ENCODE measurements at regions not wholly inside any gene's neighbourhood (a gene's known extent, or its start where the extent isn't known, plus 50 kb on each side); places are given as distances from the start of the nearest gene placed in this dataset.
"Not testable (repeated sequence)": the region's sequence is repeated elsewhere in the genome, so short reads cannot be mapped to it uniquely, and the experiment has no call there.

- DNase-seq (ENCODE audit: insufficient read length) (no peak), FAIRE-seq (no peak)
- TF ChIP-seq POLR2AphosphoS5 (IDR thresholded peaks at IDR 0.05; ENCODE audit: low read depth, low read length) (no peak), POLR2A (IDR thresholded peaks at IDR 0.05; ENCODE audit: low read depth, low read length) (no peak), TAF1 (IDR thresholded peaks at IDR 0.05; ENCODE audit: borderline replicate concordance, low read depth, low read length) (no peak)
Observed at GRCh38 chrX:34332334-34332733, 200.2 kb upstream of the FAM47A start.

GRCh38 chrX:34325460-34325859 lies 193.3 kb upstream of the FAM47A start:
- no peak for TF ChIP-seq TAF1 (IDR thresholded peaks at IDR 0.05; ENCODE audit: borderline replicate concordance, low read depth, low read length)
- no peak for TF ChIP-seq POLR2AphosphoS5 (IDR thresholded peaks at IDR 0.05; ENCODE audit: low read depth, low read length)
- no peak for TF ChIP-seq POLR2A (IDR thresholded peaks at IDR 0.05; ENCODE audit: low read depth, low read length)
- FAIRE-seq = no peak
- DNase-seq (ENCODE audit: insufficient read length) = no peak

- not testable (repeated sequence) for DNase-seq (ENCODE audit: insufficient read length); FAIRE-seq
Observed at GRCh38 chrX:34320424-34320823, 188.3 kb upstream of the FAM47A start.

- DNase-seq (ENCODE audit: insufficient read length) (no peak), FAIRE-seq (peak; percentile 38)
Observed at GRCh38 chrX:34300871-34301270, 168.8 kb upstream of the FAM47A start.

GRCh38 chrX:34299451-34299967 lies 167.4 kb upstream of the FAM47A start:
- DNase-seq (ENCODE audit: insufficient read length) (no peak), FAIRE-seq (no peak)
- no peak for TF ChIP-seq POLR2A (IDR thresholded peaks at IDR 0.05; ENCODE audit: low read depth, low read length)
- TF ChIP-seq TAF1 (IDR thresholded peaks at IDR 0.05; ENCODE audit: borderline replicate concordance, low read depth, low read length) = no peak
- TF ChIP-seq POLR2AphosphoS5 (IDR thresholded peaks at IDR 0.05; ENCODE audit: low read depth, low read length) = no peak

More at GRCh38 chrX:34300871-34301270, 168.8 kb upstream of the FAM47A start:
- TF ChIP-seq POLR2AphosphoS5 (IDR thresholded peaks at IDR 0.05; ENCODE audit: low read depth, low read length) = no peak
- TF ChIP-seq TAF1 (IDR thresholded peaks at IDR 0.05; ENCODE audit: borderline replicate concordance, low read depth, low read length) = no peak
- no peak for TF ChIP-seq POLR2A (IDR thresholded peaks at IDR 0.05; ENCODE audit: low read depth, low read length)

GRCh38 chrX:34294665-34295064 lies 162.6 kb upstream of the FAM47A start:
- no peak for DNase-seq (ENCODE audit: insufficient read length)
- no peak for FAIRE-seq
- TF ChIP-seq POLR2A (IDR thresholded peaks at IDR 0.05; ENCODE audit: low read depth, low read length) = no peak
- TF ChIP-seq POLR2AphosphoS5 (IDR thresholded peaks at IDR 0.05; ENCODE audit: low read depth, low read length) = no peak
- TF ChIP-seq TAF1 (IDR thresholded peaks at IDR 0.05; ENCODE audit: borderline replicate concordance, low read depth, low read length) = no peak

- TF ChIP-seq TAF1 (IDR thresholded peaks at IDR 0.05; ENCODE audit: borderline replicate concordance, low read depth, low read length) (no peak), POLR2A (IDR thresholded peaks at IDR 0.05; ENCODE audit: low read depth, low read length) (no peak), POLR2AphosphoS5 (IDR thresholded peaks at IDR 0.05; ENCODE audit: low read depth, low read length) (no peak)
- FAIRE-seq = no peak
- no peak for DNase-seq (ENCODE audit: insufficient read length)
Observed at GRCh38 chrX:34288782-34289181, 156.7 kb upstream of the FAM47A start.

- FAIRE-seq = no peak
- DNase-seq (ENCODE audit: insufficient read length) = no peak
- no peak for TF ChIP-seq POLR2AphosphoS5 (IDR thresholded peaks at IDR 0.05; ENCODE audit: low read depth, low read length)
- TF ChIP-seq TAF1 (IDR thresholded peaks at IDR 0.05; ENCODE audit: borderline replicate concordance, low read depth, low read length) = no peak
Observed at GRCh38 chrX:34279866-34280560, 147.9 kb upstream of the FAM47A start.

GRCh38 chrX:34275699-34276098 lies 143.6 kb upstream of the FAM47A start:
- no peak for TF ChIP-seq TAF1 (IDR thresholded peaks at IDR 0.05; ENCODE audit: borderline replicate concordance, low read depth, low read length)
- no peak for TF ChIP-seq POLR2A (IDR thresholded peaks at IDR 0.05; ENCODE audit: low read depth, low read length)
- DNase-seq (ENCODE audit: insufficient read length) = no peak
- FAIRE-seq = no peak

- DNase-seq (ENCODE audit: insufficient read length) = no peak
- TF ChIP-seq TAF1 (IDR thresholded peaks at IDR 0.05; ENCODE audit: borderline replicate concordance, low read depth, low read length) = no peak
- TF ChIP-seq POLR2AphosphoS5 (IDR thresholded peaks at IDR 0.05; ENCODE audit: low read depth, low read length) = no peak
- no peak for TF ChIP-seq POLR2A (IDR thresholded peaks at IDR 0.05; ENCODE audit: low read depth, low read length)
- no peak for FAIRE-seq
Observed at GRCh38 chrX:34270434-34270833, 138.3 kb upstream of the FAM47A start.

GRCh38 chrX:34238896-34239295 lies 106.8 kb upstream of the FAM47A start:
- TF ChIP-seq TAF1 (IDR thresholded peaks at IDR 0.05; ENCODE audit: borderline replicate concordance, low read depth, low read length) (no peak), POLR2AphosphoS5 (IDR thresholded peaks at IDR 0.05; ENCODE audit: low read depth, low read length) (no peak), POLR2A (IDR thresholded peaks at IDR 0.05; ENCODE audit: low read depth, low read length) (no peak)
- FAIRE-seq (no peak), DNase-seq (ENCODE audit: insufficient read length) (no peak)

- DNase-seq (ENCODE audit: insufficient read length); FAIRE-seq: not testable (repeated sequence)
Observed at GRCh38 chrX:34230156-34230555, 98.0 kb upstream of the FAM47A start.

- DNase-seq (ENCODE audit: insufficient read length) = no peak
- no peak for FAIRE-seq
- TF ChIP-seq POLR2AphosphoS5 (IDR thresholded peaks at IDR 0.05; ENCODE audit: low read depth, low read length) (no peak), POLR2A (IDR thresholded peaks at IDR 0.05; ENCODE audit: low read depth, low read length) (no peak), TAF1 (IDR thresholded peaks at IDR 0.05; ENCODE audit: borderline replicate concordance, low read depth, low read length) (no peak)
Observed at GRCh38 chrX:34227804-34228203, 95.7 kb upstream of the FAM47A start.
